ENCODE measurements at regions not wholly inside any gene's neighbourhood (a gene's known extent, or its start where the extent isn't known, plus 50 kb on each side); places are given as distances from the start of the nearest gene placed in this dataset.

DNA sequence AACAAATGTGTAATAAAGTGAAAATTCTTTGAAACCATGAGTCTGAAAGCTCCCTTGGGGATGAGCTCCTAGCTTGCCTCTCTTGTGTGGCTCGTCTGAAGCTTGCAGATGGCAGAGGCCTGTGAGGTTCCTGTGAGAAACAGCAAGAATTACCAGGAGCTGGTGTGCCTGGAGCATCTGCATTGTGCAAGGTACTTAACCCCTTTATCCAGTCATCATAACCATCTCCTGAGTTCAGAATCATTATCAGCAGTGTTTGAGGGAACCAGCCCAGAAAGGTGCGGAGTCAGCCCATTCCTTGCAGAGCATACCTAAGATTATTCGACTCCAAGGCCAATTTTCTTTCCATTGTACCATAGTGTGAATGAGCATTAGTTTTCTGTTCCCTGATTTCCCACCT is 51.7 kb upstream of the TRA2B start:
- Histone ChIP-seq H3K18ac (ENCODE audit: insufficient read length, low read depth, low read length) (no peak overlapping the region), H3K23me2 (ENCODE audit: insufficient read length, low read depth, low read length, poor library complexity, severe bottlenecking) (no peaks in the 10 kb centered on the region), H2BK12ac (ENCODE audit: insufficient read length, low read depth, low read length) (no peak overlapping the region), H3K79me2 (ENCODE audit: insufficient read depth, low read length) (no peaks in the 10 kb centered on the region), H3K14ac (ENCODE audit: insufficient read depth, low read length) (no peak overlapping the region), H3K23ac (ENCODE audit: insufficient read length, low read depth, low read length) (no peak overlapping the region), H2BK20ac (ENCODE audit: low read depth, low read length, poor library complexity, severe bottlenecking) (no peak overlapping the region), H3T11ph (ENCODE audit: low read length) (no peak overlapping the region), H2BK15ac (ENCODE audit: low read depth, low read length) (no peak overlapping the region), H4K8ac (replicated peaks; ENCODE audit: insufficient read length, low read depth, low read length) (no peak overlapping the region), H3K4me2 (ENCODE audit: insufficient read depth, insufficient read length, low read length) (no peak overlapping the region), H2BK120ac (ENCODE audit: low read depth, low read length, poor library complexity, severe bottlenecking) (no peak overlapping the region), H3K9ac (ENCODE audit: extremely low read depth, insufficient read length, low read length) (no peak overlapping the region), H3K4ac (ENCODE audit: low read depth, low read length) (no peak overlapping the region), H3K79me1 (ENCODE audit: insufficient read depth, low read depth, low read length, poor library complexity, severe bottlenecking) (no peaks in the 10 kb centered on the region), H4K91ac (ENCODE audit: insufficient read length, low read depth, low read length) (no peak overlapping the region), H2AK5ac (ENCODE audit: insufficient read length, low read length) (no peak overlapping the region), H4K5ac (ENCODE audit: insufficient read length, low read depth, low read length) (no peak overlapping the region), H3K4me1 (ENCODE audit: insufficient read depth, low read length) (no peaks in the 10 kb centered on the region), H3K27ac (ENCODE audit: insufficient read length, low read depth, low read length) (no peak overlapping the region), H4K20me1 (ENCODE audit: control insufficient read depth, insufficient read depth, insufficient read length) (no peaks in the 10 kb centered on the region), H3K56ac (ENCODE audit: insufficient read length, low read depth, low read length) (no peak overlapping the region), H3K9me3 (ENCODE audit: control insufficient read depth, low read depth, low read length) (no peaks in the 10 kb centered on the region), H3K27me3 (ENCODE audit: insufficient read depth, low read length) (no peaks in the 10 kb centered on the region), H2AFZ (ENCODE audit: low read length) (no peak overlapping the region), H2BK5ac (ENCODE audit: insufficient read length, low read length) (no peak overlapping the region)
- TF ChIP-seq, protein P1, sequence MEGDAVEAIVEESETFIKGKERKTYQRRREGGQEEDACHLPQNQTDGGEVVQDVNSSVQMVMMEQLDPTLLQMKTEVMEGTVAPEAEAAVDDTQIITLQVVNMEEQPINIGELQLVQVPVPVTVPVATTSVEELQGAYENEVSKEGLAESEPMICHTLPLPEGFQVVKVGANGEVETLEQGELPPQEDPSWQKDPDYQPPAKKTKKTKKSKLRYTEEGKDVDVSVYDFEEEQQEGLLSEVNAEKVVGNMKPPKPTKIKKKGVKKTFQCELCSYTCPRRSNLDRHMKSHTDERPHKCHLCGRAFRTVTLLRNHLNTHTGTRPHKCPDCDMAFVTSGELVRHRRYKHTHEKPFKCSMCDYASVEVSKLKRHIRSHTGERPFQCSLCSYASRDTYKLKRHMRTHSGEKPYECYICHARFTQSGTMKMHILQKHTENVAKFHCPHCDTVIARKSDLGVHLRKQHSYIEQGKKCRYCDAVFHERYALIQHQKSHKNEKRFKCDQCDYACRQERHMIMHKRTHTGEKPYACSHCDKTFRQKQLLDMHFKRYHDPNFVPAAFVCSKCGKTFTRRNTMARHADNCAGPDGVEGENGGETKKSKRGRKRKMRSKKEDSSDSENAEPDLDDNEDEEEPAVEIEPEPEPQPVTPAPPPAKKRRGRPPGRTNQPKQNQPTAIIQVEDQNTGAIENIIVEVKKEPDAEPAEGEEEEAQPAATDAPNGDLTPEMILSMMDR (conservative IDR thresholded peaks at IDR 0.05) = no peak
- Mint-ChIP-seq H3K36me3 (ENCODE audit: insufficient read depth in 1 of 3, low read depth in 3 of 3) (no peaks in the 10 kb centered on the region; a peak in 1 of 7 replicates), H3K4me3 (no peak overlapping the region), H3K27ac (no peak overlapping the region), H3K9me3 (no peaks in the 10 kb centered on the region), H3K4me1 (peaks cover 4 to 8% of the 10 kb centered on the region in 2 experiments; a peak in 3 of 4 replicates), H3K27me3 (ENCODE audit: low read depth) (peaks cover 28% of the 10 kb centered on the region)
- no CpG with 5 or more reads among the region's 3 CpGs for WGBS (ENCODE audit: extremely low coverage, insufficient read length, low lambda C conversion rate)
- no peak for DNase-seq

Measured in H9 (cell line).